ENCODE measurements at regions not wholly inside any gene's neighbourhood (a gene's known extent, or its start where the extent isn't known, plus 50 kb on each side); places are given as distances from the start of the nearest gene placed in this dataset.
A peak's percentile ranks its signal among the peaks of the same experiment; 100 is the strongest.

GRCh38 chr16:9469512-9469911 is 378.1 kb downstream of the HAPSTR1 start:
- no peak for DNase-seq (ENCODE audit: low spot score)

- no peak for DNase-seq (ENCODE audit: low spot score)
Measured at GRCh38 chr16:9476744-9477143, 385.3 kb downstream of the HAPSTR1 start.

DNA sequence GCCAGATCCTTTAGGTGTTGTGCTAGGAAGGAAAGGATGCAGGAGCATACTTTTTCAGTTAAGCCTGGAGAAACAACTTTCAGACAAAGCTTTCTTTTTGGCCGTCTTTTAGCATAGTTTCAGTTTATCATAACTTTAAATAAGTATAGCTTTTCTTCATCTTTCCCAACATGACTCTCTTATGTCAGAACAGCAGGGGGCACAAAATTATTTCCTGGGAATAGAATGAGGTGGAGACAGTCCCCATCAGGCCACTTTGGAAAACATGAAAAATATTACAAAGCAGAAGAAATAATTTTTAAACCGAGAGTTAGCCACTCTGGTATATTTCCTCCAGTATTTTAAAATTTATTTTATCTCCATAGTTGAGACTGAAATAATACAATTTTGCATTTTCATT is 387.6 kb downstream of the HAPSTR1 start:
- no peak for DNase-seq (ENCODE audit: low spot score)

GRCh38 chr16:9480503-9480902 is 389.1 kb downstream of the HAPSTR1 start:
- no peak for DNase-seq (ENCODE audit: low spot score)

- no peak for DNase-seq (ENCODE audit: low spot score)
Measured at GRCh38 chr16:9481747-9482730, 390.6 kb downstream of the HAPSTR1 start.

- no peak for DNase-seq (ENCODE audit: low spot score)
Measured at GRCh38 chr16:9484426-9484825, 393.0 kb downstream of the HAPSTR1 start.

- DNase-seq (ENCODE audit: low spot score), result no peak
Measured at GRCh38 chr16:9484881-9485280, 393.4 kb downstream of the HAPSTR1 start.

- DNase-seq (ENCODE audit: low spot score), result peak; percentile 53
Measured at GRCh38 chr16:9489835-9490467, 398.5 kb downstream of the HAPSTR1 start.

DNA sequence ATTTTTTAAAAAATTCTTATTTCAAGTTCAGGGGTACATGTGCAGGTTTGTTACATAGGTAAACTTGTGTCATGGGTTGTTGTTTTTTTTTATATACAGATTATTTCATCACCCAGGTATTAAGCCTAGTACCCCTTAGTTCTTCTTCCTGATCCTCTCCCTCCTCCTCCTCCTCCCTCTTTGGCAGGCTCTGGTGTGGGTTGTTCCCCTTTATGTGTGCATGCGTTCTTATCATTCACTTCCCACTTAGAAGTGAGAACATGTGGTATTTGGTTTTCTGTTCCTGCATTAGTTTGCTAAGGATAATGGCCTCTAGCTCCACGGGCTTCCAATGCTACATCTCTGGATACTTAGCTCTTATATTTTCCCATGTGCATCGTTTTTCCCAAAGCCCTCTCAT is 404.4 kb downstream of the HAPSTR1 start:
- DNase-seq (ENCODE audit: low spot score), result no peak

- no peak for DNase-seq (ENCODE audit: low spot score)
Measured at GRCh38 chr16:9497750-9498149, 406.3 kb downstream of the HAPSTR1 start.

GRCh38 chr16:9499941-9500593 is 408.6 kb downstream of the HAPSTR1 start:
- peak; percentile 70 for DNase-seq (ENCODE audit: low spot score)

DNA sequence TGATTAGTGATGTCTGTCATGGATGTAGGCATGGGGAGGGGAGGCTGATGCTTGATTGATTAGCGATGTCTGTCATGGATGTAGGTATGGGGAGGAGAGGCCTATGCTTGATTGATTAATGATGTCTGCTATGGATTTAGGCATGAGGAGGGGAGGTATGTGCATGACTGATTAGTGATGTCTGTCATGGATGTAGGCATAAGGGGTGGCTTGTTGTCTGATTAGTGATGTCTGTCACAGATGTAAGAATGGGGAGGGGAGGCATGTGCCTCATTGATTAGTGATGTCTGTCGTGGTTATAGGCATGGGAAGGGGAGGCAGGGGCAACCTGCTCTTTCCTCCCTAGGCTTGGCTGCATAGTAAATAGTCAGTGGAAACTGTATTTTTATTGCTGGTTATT is 409.4 kb downstream of the HAPSTR1 start:
- no peak for DNase-seq (ENCODE audit: low spot score)

DNA sequence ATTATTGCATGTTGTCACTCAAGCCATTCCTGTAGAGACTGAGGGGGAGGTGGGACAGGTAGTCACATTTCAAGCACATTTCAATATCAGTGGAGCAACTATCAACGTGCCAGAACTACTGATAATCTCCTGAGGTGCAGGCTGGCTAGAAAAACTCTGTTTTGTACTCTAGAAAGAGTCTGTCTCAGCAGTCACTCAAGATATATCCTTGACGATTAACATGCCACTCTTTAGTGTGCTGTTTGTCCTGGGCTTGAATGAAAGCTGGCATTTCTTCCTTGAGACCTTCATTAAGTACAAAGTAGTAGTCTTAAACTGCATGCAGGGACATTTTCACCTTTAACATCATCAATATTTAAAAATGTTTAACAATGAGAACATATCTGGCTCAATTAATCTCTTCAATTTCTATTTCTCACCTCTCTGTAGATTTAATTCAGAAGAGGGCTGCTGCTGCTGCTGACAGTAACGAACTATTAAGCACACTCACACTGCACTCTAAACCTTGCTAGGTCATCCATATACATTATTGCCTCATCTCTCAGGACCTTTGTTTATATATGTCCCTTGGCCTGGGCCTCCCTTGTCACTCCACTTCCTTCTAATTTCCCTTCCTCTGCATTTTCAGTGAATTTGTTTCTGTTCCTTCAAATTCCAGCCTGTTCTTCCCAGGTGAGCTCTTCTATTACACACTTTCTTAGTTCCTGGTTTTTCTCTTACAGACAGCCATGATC is 412.0 kb downstream of the HAPSTR1 start:
- no peak for DNase-seq (ENCODE audit: low spot score)

DNA sequence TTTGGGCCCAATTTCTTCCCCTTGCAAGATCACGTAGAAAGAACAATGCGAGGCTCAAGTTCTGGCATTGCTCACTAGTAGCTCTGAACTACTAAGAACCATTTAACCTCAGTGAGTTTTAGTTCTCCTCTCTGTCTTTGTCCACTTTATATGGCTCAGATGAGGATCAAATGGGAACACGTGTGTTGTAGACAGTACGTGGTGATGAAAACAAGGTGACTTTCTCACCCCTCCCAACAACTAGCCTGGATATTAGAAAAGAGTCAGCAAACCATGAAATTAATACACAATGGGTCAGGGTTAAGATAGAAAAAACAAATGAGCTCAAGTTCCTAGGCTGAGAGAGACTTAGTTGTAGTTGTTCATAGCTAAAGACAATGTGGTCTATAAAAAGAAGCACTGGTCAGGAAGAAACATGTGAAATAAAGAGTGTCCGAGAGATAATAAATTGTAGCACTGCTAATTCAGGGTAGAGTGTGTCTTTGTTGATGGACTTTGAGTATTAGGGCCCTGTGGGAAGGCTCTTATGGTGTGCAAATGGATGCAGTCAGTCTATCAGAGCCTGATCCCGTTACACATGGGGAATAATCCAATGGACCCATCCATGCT is 417.0 kb downstream of the HAPSTR1 start:
- DNase-seq (ENCODE audit: low spot score), result no peak

DNA sequence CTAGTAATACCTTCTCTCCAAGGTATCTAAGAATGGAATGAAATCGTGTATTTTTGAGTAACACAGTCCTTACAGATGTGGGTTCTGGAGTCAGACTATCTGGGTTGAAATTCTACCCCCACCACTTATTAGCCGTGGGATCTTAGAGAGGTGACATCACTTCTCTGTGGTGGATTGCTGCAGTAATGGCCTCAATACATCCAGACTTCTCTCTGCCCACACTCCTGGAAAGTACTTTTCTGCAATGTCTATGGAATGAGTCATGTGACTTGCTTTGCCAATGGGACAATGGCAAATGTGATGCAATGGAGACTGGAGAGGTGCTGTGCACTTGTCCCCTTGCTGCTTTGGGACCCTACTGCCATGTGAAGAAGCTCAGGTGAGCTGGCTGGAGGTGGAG is 418.2 kb downstream of the HAPSTR1 start:
- no peak for DNase-seq (ENCODE audit: low spot score)

GRCh38 chr16:9511389-9511788 is 419.9 kb downstream of the HAPSTR1 start:
- DNase-seq (ENCODE audit: low spot score), result no peak

DNA sequence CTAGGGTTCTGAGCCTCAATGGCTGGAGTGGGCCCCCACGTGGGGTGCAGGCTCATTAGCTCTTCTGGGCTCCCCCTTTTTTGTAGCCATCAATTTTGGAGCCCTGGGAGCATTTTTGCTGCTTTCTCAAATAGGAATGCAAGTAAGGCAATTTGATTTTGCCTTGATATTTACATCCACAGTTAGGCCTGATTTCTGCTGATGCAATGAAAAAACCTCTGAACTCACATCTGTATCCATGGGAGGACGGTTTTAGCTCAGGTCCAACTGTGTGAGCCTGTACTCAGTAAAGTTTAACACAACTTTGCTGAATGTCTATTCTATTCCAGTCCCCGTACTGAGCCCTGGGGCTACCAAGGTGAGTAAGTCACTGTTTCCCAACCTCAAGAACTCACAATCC is 425.0 kb downstream of the HAPSTR1 start:
- DNase-seq (ENCODE audit: low spot score), result no peak

GRCh38 chr16:9518051-9518450 is 426.6 kb downstream of the HAPSTR1 start:
- no peak for DNase-seq (ENCODE audit: low spot score)

DNA sequence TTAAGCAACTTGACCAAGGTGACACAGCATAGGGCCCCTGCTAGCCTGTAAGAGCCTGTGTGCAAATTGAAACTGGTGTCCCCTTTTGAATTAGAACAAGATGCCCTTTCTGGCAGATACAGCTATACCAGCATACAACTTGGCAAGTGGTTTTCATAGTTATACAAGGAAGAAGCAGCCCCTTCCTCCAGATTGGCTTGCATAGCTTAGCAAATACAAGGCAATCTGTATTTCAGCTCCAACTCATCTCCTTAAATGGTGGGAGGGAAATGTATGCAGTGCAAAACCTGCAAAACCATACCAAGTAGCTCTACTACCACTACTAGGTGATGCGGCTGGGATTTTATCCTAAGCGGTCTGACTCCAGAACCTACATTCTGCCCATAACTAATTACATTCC is 427.1 kb downstream of the HAPSTR1 start:
- no peak for DNase-seq (ENCODE audit: low spot score)

DNA sequence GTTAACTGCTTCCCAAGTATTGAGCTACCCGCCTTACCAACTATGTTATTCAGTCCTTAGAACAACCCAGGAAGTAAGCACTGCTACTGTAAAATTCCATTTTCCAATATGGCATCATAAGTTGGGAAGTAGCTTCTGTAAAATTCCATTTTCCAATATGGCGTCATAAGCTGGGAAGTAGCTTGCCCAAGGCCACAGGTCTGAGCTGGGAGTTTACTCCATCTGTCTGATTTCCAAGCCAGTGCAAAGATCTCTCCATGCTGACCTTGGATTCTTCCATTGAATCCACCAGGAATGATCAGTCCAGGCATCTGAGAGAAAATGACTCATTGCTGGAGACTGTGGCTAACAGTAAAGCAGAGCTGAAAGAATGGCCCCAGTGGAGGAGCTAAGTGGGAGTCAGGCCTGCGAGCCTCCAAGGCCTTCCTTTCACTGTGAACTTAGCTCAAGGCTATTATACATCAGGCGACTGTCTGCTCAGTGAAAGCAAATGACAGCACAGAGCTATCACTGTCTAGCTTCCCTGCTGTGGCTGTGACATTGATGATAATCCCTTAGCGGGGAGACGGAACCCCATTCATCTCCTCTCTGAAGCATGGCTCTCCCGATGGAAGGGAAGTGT is 430.4 kb downstream of the HAPSTR1 start:
- DNase-seq (ENCODE audit: low spot score), result no peak

DNA sequence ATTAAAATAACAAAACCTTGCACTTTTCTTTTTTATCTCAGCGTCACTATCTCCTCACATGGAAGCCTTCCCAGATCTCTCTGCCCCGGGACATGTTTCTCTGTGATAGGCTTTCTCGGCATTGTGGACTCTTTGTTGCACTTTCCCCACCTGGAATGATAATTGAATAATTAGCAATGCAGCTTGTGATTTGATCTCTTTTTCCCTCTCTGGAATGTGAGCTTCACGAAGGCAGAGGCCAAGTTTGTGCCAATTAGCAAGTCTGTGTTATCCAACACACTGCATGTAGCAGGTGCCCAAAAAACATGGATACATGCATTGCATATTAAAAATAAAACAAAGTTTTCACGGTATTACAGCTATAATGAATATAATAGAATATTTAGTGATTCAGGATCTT is 431.2 kb downstream of the HAPSTR1 start:
- DNase-seq (ENCODE audit: low spot score), result no peak
